Motor neuron (in vitro differentiated cells): ENCODE measurements at regions not wholly inside any gene's neighbourhood (a gene's known extent, or its start where the extent isn't known, plus 50 kb on each side); places are given as distances from the start of the nearest gene placed in this dataset.

Experiments used
- ATAC-seq, 8 experiments: fragments of 200-7000 bp; cut with Tn5 transposase; replicated peaks in 6 of 8; 2 replicates each; pipeline ENCODE4 v1.8.0; 2021; ENCODE audit warnings: mild to moderate bottlenecking in 8 of 8, moderate library complexity in 8 of 8
- H3K27ac ChIP-seq, 2 donors: fragments of 250-450 bp; sonication (Bioruptor Pico); 2 replicates each; pipeline ENCODE4 v1.9.0; 2021; ENCODE audit warnings: antibody characterized with exemption in 2 of 2, mild to moderate bottlenecking in 2 of 2, moderate library complexity in 1 of 2
- H3K4me1 ChIP-seq, 2 donors: fragments of 250-450 bp; sonication (Bioruptor Pico); replicated peaks in 1 of 2; 2 replicates each; pipeline ENCODE4 v1.6.1; 2021; ENCODE audit warnings: antibody characterized with exemption in 2 of 2, mild to moderate bottlenecking in 2 of 2, moderate library complexity in 1 of 2
- H3K4me3 ChIP-seq, 5 donors: fragments of 250-450 bp; sonication (Bioruptor Pico); 2 replicates each; pipeline ENCODE4 v1.9.0; 2021; ENCODE audit warnings: antibody characterized with exemption in 5 of 5, mild to moderate bottlenecking in 5 of 5, moderate library complexity in 4 of 5
- WGBS, 10 experiments: fragments of 450-650 bp; shearing (Covaris generic); methylation state at CpG; one replicate each; pipeline ENCODE4 v1.0.0; 2022; 5-methylcytosine and 5-hydroxymethylcytosine counted together
- in situ Hi-C, 9 experiments: fragments of 400-800 bp; cut with MboI; loops; one replicate each; pipeline ENCODE4 v1.15.0; 2021; ENCODE audit warnings: low sequenced_read_pairs in 9 of 9, low pct_unique_long_range_greater_than_20kb in 2 of 9; ENCODE audit not compliant: unreplicated experiment in 9 of 9

DNA sequence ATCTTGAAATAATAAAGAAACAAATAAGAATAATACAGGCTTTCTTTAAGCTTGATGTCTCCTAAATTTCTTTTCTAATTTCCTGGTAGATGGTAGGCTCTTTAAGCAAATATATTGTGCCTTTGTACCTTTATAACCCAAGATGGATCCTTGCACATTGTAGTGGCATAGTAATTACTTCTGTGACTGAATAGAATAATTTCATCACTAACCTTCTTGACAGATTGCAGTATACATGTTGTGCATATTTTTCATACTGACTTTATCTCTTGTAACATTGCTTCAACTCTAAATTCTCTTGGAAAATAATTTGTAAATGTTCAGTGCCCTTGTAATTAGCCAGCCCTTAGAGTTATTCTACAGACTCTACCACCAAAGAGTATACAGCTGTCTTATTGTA is 1433.8 kb upstream of the GBE1 start:
- no peaks in the 10 kb centered on the region for H3K4me1 ChIP-seq
- in situ Hi-C loops = no loop called here
- no peak overlapping the region for H3K27ac ChIP-seq
- no peak for ATAC-seq
- H3K4me3 ChIP-seq = no peak overlapping the region

DNA sequence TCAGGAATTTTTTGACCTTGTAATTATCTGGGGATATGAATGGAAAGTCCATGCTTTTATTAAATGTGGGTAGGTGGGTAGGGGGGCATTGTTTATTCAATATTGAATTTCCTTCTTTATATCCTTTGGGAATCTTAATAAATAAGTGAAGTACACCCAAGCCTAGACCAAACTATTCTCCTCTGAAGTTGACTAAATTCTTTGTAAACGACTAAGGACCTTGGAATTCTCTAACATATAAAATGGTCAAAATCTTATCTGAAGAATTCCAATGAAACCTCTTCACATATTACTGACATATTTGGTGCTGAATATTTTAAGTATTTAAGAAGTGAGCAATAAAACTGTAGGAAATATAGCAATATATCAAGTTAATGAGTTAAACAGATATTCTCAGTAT is 1432.1 kb upstream of the GBE1 start:
- Histone ChIP-seq H3K27ac (no peak overlapping the region), H3K4me3 (no peak overlapping the region), H3K4me1 (no peaks in the 10 kb centered on the region)
- 13 to 100% (median 80%) methylated on average over 1 of the region's 1 CpG; no CpG with 5 or more reads in 1 of the 10 experiments for WGBS, 10 experiments
- in situ Hi-C loops = no loop called here
- no peak for ATAC-seq

DNA sequence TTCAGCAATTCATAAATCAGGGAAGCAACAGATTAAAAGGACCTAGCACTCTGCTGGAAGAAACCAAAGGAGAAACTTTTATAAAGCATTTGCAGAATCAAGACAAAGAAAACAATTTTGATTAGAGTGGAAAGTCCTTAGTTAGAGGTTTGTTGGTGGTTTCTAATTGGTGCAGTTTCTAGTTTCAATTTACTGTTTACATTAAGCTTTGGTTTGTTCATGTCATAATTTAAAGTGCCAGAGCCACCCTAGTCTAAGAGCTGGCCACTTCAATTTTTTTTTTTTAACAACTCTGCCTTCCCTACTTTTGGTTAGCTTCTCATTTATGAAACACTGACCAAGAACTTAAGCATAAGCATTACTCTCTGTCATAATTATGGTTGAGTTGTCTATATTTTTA is 1428.2 kb upstream of the GBE1 start:
- in situ Hi-C loops = no loop called here
- no peak overlapping the region for H3K27ac ChIP-seq
- no peak for ATAC-seq
- no peaks in the 10 kb centered on the region for H3K4me1 ChIP-seq
- no peak overlapping the region for H3K4me3 ChIP-seq

DNA sequence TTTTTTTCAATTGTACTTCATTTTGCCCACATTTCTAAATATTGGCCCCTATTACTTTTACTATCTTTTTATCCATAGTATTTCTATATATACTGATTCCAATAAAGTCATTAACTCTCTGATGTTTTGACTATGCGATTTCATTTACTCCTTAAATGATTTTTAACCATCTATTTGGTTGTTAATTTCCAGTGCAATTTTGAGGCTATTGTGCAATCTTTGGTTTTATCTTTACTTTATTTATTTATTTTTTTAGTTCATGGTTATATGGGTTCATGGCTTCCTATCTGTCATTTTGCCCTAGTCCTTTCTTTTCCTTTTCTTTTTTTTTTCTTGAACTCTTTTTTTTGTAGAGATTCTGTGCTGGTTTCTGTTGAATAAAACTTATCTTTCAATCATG is 1408.0 kb upstream of the GBE1 start:
- H3K27ac ChIP-seq = no peak overlapping the region
- no peaks in the 10 kb centered on the region for H3K4me1 ChIP-seq
- no peak for ATAC-seq
- H3K4me3 ChIP-seq = no peak overlapping the region
- WGBS, 10 experiments = 3 to 100% (median 80%) methylated on average over 1 of the region's 1 CpG
- in situ Hi-C loops = no loop called here

DNA sequence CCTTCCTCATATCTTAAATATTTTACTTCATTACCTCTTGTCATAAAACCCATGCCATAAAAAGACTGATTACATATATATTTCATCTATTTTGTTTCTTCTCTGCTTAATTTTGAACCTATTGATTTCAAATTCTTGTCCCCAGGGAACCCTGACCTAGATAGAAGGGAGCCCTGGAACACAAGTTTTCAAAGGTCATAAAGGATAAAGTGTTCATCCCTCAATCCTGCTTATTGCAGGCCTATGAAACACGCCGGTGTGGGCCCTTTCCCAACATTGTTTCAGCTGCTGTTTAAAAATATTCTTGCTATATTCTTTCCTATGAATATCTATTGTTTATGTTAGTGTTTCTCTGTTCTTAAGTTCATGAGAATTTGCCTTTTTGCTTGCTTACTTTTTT is 1389.5 kb upstream of the GBE1 start:
- WGBS, 10 experiments = 19 to 100% (median 93%) methylated on average over 1 to 2 of the region's 2 CpGs; no CpG with 5 or more reads in 2 of the 10 experiments
- H3K4me1 ChIP-seq = no peaks in the 10 kb centered on the region
- H3K27ac ChIP-seq = no peak overlapping the region
- H3K4me3 ChIP-seq = no peak overlapping the region
- in situ Hi-C loops = no loop called here
- no peak for ATAC-seq

- peak in 5 of 8 experiments; percentile 72 to 92 (median 82) for ATAC-seq
- no peak overlapping the region for H3K27ac ChIP-seq
- H3K4me1 ChIP-seq = peaks cover 0 to 2% of the 10 kb centered on the region in 2 donors
- H3K4me3 ChIP-seq = no peak overlapping the region
- WGBS, 10 experiments = 0 to 100% (median 45%) methylated on average over 1 to 2 of the region's 2 CpGs; no CpG with 5 or more reads in 2 of the 10 experiments
- in situ Hi-C loops = no loop called here
Observed at GRCh38 chr3:83140983-83141382, 1379.5 kb upstream of the GBE1 start.

GRCh38 chr3:83131236-83131635 is 1369.8 kb upstream of the GBE1 start:
- no peak for ATAC-seq
- no peak overlapping the region for H3K4me3 ChIP-seq
- H3K4me1 ChIP-seq = no peaks in the 10 kb centered on the region
- in situ Hi-C loops = no loop called here
- 16 to 90% (median 71%) methylated on average over 2 to 5 of the region's 5 CpGs; no CpG with 5 or more reads in 1 of the 10 experiments for WGBS, 10 experiments
- H3K27ac ChIP-seq = no peak overlapping the region

DNA sequence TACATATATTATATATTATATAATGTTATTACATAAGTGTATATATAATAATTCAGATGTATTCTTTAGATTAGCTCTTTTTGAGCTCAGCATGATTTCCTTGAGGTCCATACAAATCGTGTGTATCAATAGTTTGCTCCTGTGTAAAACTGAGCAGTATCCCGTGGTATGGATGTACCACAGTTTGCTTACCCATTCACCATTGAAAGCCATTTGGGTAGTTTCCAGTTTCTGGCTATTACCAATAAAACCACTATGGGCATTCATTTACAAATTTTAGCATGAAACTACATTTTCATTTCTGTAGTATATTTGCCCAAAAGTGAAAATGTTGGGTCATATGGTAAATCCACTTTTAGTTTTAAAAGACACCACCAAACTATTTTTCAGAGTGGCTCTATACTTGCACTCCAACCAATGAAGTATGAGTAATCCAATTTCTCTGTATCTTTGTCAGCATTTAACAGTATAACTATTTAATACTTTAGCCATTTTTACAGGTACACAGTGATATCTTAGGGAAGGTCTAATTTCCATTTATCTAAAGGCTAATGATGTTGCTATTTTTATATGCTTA is 1361.4 kb upstream of the GBE1 start:
- H3K27ac ChIP-seq = no peak overlapping the region
- no peak overlapping the region for H3K4me3 ChIP-seq
- in situ Hi-C loops = no loop called here
- no peak for ATAC-seq
- H3K4me1 ChIP-seq = no peaks in the 10 kb centered on the region
- 0 to 100% (median 57%) methylated on average over 1 to 2 of the region's 2 CpGs; no CpG with 5 or more reads in 2 of the 10 experiments for WGBS, 10 experiments

- in situ Hi-C loops = no loop called here
- ATAC-seq = no peak
- no peaks in the 10 kb centered on the region for H3K4me1 ChIP-seq
- H3K4me3 ChIP-seq = no peak overlapping the region
- WGBS, 10 experiments = 0 to 96% (median 86%) methylated on average over 1 to 4 of the region's 4 CpGs; no CpG with 5 or more reads in 2 of the 10 experiments
- no peak overlapping the region for H3K27ac ChIP-seq
Observed at GRCh38 chr3:83093222-83093572, 1331.8 kb upstream of the GBE1 start.

DNA sequence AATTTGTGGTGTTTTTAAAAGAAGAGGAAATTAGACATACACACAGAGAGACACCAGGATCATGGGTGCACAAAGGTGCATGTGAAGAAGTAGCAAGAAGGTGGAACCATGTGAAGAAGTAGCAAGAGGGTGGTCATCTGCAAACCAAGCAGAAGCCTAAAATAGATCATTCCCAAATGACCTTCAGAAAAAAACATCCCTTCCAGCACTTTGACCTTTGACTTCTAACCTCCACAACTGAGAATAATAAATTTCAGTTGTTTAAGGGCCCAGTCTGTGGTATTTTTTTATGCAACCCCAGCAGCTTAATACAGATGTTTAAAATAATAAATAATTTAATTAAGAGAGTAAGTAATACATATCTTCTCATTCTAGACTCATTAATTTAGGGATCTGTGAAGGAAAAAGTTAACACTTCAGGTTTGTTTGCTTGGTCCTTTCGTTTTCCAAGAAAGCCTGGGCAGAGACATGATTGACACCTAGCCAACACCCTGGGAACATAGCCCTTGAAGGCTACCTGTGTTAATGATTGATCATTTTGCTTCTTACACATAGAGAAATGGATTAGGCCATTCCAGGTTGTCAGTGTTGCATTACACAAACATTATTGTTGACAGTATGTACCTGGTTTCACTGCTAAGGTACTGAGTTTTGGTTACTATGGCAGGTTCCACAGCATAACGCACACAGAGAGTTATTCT is 1331.2 kb upstream of the GBE1 start:
- WGBS, 10 experiments = 0 to 96% (median 52%) methylated on average over 1 to 2 of the region's 2 CpGs; no CpG with 5 or more reads in 2 of the 10 experiments
- in situ Hi-C loops = no loop called here
- Histone ChIP-seq H3K4me1 (no peaks in the 10 kb centered on the region), H3K4me3 (no peak overlapping the region), H3K27ac (no peak overlapping the region)
- no peak for ATAC-seq

DNA sequence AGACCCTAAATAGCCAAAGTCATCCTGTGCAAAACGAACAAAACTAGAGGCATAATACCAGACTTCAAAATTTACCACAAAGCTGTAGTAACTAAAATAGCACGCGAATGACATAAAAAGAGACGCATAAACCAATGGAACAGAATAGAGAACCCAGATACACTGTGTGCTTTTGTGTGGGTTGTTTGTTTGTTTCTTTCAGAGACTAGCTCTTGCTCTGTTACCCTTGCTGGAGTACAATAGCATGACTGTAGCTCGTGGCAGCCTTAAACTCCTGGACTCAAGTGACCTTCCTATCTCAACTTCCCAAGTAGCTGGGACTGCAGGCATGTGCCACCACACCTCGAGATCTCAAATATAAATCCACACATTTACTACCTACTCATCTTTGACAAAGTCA is 1314.6 kb upstream of the GBE1 start:
- WGBS, 10 experiments = 0 to 95% (median 75%) methylated on average over 1 to 6 of the region's 6 CpGs; no CpG with 5 or more reads in 1 of the 10 experiments
- Histone ChIP-seq H3K4me1 (no peaks in the 10 kb centered on the region), H3K4me3 (no peak overlapping the region), H3K27ac (no peak overlapping the region)
- no peak for ATAC-seq
- in situ Hi-C loops = no loop called here

- no peak overlapping the region for H3K27ac ChIP-seq
- no peak for ATAC-seq
- no peak overlapping the region for H3K4me3 ChIP-seq
- H3K4me1 ChIP-seq = no peaks in the 10 kb centered on the region
- in situ Hi-C loops = no loop called here
Observed at GRCh38 chr3:83074485-83074884, 1313.0 kb upstream of the GBE1 start.

DNA sequence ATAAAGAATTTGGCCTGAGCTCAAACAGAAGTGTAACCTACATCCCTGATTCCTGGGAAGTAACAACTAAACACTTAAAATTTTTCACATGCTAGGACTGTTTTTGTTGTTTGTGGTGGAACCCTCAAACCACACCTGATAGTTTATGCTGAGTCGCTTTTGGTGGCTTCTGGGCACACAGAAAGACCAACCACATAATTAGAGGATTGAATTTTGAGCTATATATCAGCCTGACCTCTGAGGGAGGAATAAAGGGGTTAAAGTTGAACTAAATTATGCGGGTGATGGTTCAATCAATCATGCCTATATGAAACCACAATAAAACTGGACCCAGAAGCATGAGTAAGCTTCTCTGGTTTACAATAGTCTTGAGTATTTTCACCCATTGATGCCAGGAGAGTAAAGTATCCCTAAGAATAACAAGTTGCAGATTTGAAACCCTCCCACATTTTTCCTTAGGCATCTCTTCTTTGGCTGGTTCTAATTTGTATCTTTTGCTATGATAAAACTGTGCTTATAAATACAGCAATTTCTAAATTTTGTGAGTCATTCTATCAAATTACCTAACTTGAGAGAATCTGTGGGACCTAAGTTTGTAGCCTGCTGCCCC is 1304.5 kb upstream of the GBE1 start:
- WGBS, 10 experiments = 0 to 100% (median 63%) methylated on average over 1 to 2 of the region's 2 CpGs; no CpG with 5 or more reads in 1 of the 10 experiments
- Histone ChIP-seq H3K4me3 (no peak overlapping the region), H3K4me1 (no peaks in the 10 kb centered on the region), H3K27ac (no peak overlapping the region)
- no peak for ATAC-seq
- in situ Hi-C loops = no loop called here

GRCh38 chr3:83063446-83063845 is 1302.0 kb upstream of the GBE1 start:
- H3K4me3 ChIP-seq = no peak overlapping the region
- in situ Hi-C loops = no loop called here
- WGBS, 10 experiments = 0 to 92% (median 56%) methylated on average over 1 to 2 of the region's 2 CpGs; no CpG with 5 or more reads in 2 of the 10 experiments
- H3K4me1 ChIP-seq = no peaks in the 10 kb centered on the region
- H3K27ac ChIP-seq = no peak overlapping the region
- no peak for ATAC-seq
